ENCODE measurements at regions not wholly inside any gene's neighbourhood (a gene's known extent, or its start where the extent isn't known, plus 50 kb on each side); places are given as distances from the start of the nearest gene placed in this dataset.
A peak's percentile ranks its signal among the peaks of the same experiment; 100 is the strongest.
"Not testable (repeated sequence)": the region's sequence is repeated elsewhere in the genome, so short reads cannot be mapped to it uniquely, and the experiment has no call there.

GRCh38 chr5:66234241-66234640 is 90.1 kb downstream of the SREK1 start:
- DNase-seq, result no peak

- no peak for DNase-seq
Observed at GRCh38 chr5:66238435-66238834, 94.3 kb downstream of the SREK1 start.

- DNase-seq, result no peak
Observed at GRCh38 chr5:66239034-66239433, 94.9 kb downstream of the SREK1 start.

GRCh38 chr5:66241136-66241825 is 97.2 kb downstream of the SREK1 start:
- no peak for DNase-seq

GRCh38 chr5:66242050-66242715 is 98.1 kb downstream of the SREK1 start:
- DNase-seq, result no peak

GRCh38 chr5:66246608-66247007 is 102.5 kb downstream of the SREK1 start:
- no peak for DNase-seq

- no peak for DNase-seq
Observed at GRCh38 chr5:66247176-66247960, 103.3 kb downstream of the SREK1 start.

GRCh38 chr5:66248874-66249273 is 104.8 kb downstream of the SREK1 start:
- no peak for DNase-seq

GRCh38 chr5:66249920-66250319 is 105.8 kb downstream of the SREK1 start:
- no peak for DNase-seq

GRCh38 chr5:66252849-66253248 is 108.7 kb downstream of the SREK1 start:
- DNase-seq, result no peak

- DNase-seq, result no peak
Observed at GRCh38 chr5:66255714-66256113, 111.6 kb downstream of the SREK1 start.

GRCh38 chr5:66273121-66273520 is 129.0 kb downstream of the SREK1 start:
- no peak for DNase-seq

GRCh38 chr5:66276986-66277385 is 132.9 kb downstream of the SREK1 start:
- DNase-seq, result no peak

- DNase-seq, result no peak
Observed at GRCh38 chr5:66277981-66278380, 133.9 kb downstream of the SREK1 start.

GRCh38 chr5:66281294-66281693 is 137.2 kb downstream of the SREK1 start:
- no peak for DNase-seq

- DNase-seq, result no peak
Observed at GRCh38 chr5:66284588-66285342, 140.7 kb downstream of the SREK1 start.

GRCh38 chr5:66285343-66285922 is 141.3 kb downstream of the SREK1 start:
- DNase-seq, result no peak

GRCh38 chr5:66291771-66292170 is 147.7 kb downstream of the SREK1 start:
- no peak for DNase-seq

GRCh38 chr5:66293851-66294250 is 149.8 kb downstream of the SREK1 start:
- not testable (repeated sequence) for DNase-seq

- no peak for DNase-seq
Observed at GRCh38 chr5:66299463-66299862, 155.4 kb downstream of the SREK1 start.

- DNase-seq, result no peak
Observed at GRCh38 chr5:66302344-66302743, 158.2 kb downstream of the SREK1 start.

- DNase-seq, result peak; percentile 17 to 33
Observed at GRCh38 chr5:66306105-66306843, 162.2 kb downstream of the SREK1 start.
